IMR-90 (cell line): ENCODE measurements at regions not wholly inside any gene's neighbourhood (a gene's known extent, or its start where the extent isn't known, plus 50 kb on each side); places are given as distances from the start of the nearest gene placed in this dataset.
A peak's percentile ranks its signal among the peaks of the same experiment; 100 is the strongest.

Experiments
- ATAC-seq: fragments of 200-7000 bp; cut with Tn5 transposase; 2 replicates; pipeline ENCODE4 v1.9.1; 2020; ENCODE audit warnings: low read depth, mild to moderate bottlenecking, moderate library complexity
- BruUV-seq: library from RNA; stranded (reverse); fragments of 400-500 nt; replicated peaks from 2 replicates; lab custom pipeline; 2021; lab: Mats Ljungman, UMichigan
- CTCF ChIA-PET: fragments of 300-600 bp; formaldehyde crosslinking; extraction: SDS; loops from one replicate; lab custom pipeline; 2021; ENCODE audit warnings: antibody characterized with exemption; lab: Yijun Ruan, JAX
- POLR2A ChIA-PET: fragments of 300-600 bp; sonication (Branson Sonifier 250); formaldehyde crosslinking; loops from one replicate; lab custom pipeline; 2022; ENCODE audit warnings: antibody characterized with exemption; ENCODE audit not compliant: unreplicated experiment; lab: Charles Lee
- DNase-seq: peaks from one replicate; pipeline ENCODE4 v3.0.0; 2013
- H2AFZ ChIP-seq: replicated peaks from 2 replicates; pipeline ENCODE3; 2013; ENCODE audit warnings: low read length, mild to moderate bottlenecking; ENCODE audit not compliant: poor library complexity
- H2AK5ac ChIP-seq: 2 replicates; pipeline ENCODE4 v1.6.1; 2013; ENCODE audit warnings: low read depth, low read length, inconsistent platforms
- H2AK9ac ChIP-seq: replicated peaks from 2 replicates; pipeline ENCODE3; 2013; ENCODE audit warnings: mild to moderate bottlenecking, low read depth, low read length, moderate library complexity; ENCODE audit not compliant: poor library complexity
- H2BK120ac ChIP-seq: 2 replicates; pipeline ENCODE4 v1.6.1; 2013; ENCODE audit warnings: low read depth, low read length, inconsistent platforms
- H2BK15ac ChIP-seq: 3 replicates; pipeline ENCODE4 v1.6.1; 2013; ENCODE audit warnings: low read depth, low read length, inconsistent platforms
- H2BK20ac ChIP-seq: 2 replicates; pipeline ENCODE4 v1.6.1; 2013; ENCODE audit warnings: low read depth, mild to moderate bottlenecking, inconsistent platforms, low read length, moderate library complexity
- H2BK5ac ChIP-seq: 2 replicates; pipeline ENCODE4 v1.6.1; 2013; ENCODE audit warnings: mild to moderate bottlenecking, low read depth, low read length, inconsistent platforms; ENCODE audit not compliant: poor library complexity, severe bottlenecking
- H3K14ac ChIP-seq: replicated peaks from 2 replicates; pipeline ENCODE4 v1.6.1; 2013; ENCODE audit warnings: low read depth, low read length, inconsistent platforms
- H3K18ac ChIP-seq: 2 replicates; pipeline ENCODE4 v1.6.1; 2013; ENCODE audit warnings: low read depth, low read length, control low read depth
- H3K23ac ChIP-seq: 2 replicates; pipeline ENCODE4 v1.6.1; 2013; ENCODE audit warnings: low read depth, low read length, inconsistent platforms
- H3K27ac ChIP-seq: 2 replicates; pipeline ENCODE4 v1.5.1; 2013; ENCODE audit warnings: mild to moderate bottlenecking, control low read depth, low read length; ENCODE audit not compliant: insufficient read depth
- H3K27me3 ChIP-seq: 2 replicates; pipeline ENCODE4 v1.6.1; 2013; ENCODE audit warnings: low read length; ENCODE audit not compliant: control insufficient read depth, insufficient read depth
- H3K36me3 ChIP-seq: 2 replicates; pipeline ENCODE4 v1.6.1; 2013; ENCODE audit warnings: low read length, mixed read lengths; ENCODE audit not compliant: control insufficient read depth, insufficient read depth
- H3K4ac ChIP-seq: 2 replicates; pipeline ENCODE4 v1.6.1; 2013; ENCODE audit warnings: low read depth, low read length, inconsistent platforms
- H3K4me1 ChIP-seq: 2 replicates; pipeline ENCODE4 v1.6.1; 2013; ENCODE audit warnings: low read length, mixed read lengths; ENCODE audit not compliant: control insufficient read depth, insufficient read depth
- H3K4me2 ChIP-seq: 2 replicates; pipeline ENCODE4 v1.6.1; 2013; ENCODE audit warnings: low read depth, mild to moderate bottlenecking, control low read depth, low read length, moderate library complexity
- H3K4me3 ChIP-seq: 2 replicates; pipeline ENCODE4 v1.5.1; 2013; ENCODE audit warnings: low read depth, mild to moderate bottlenecking, control low read depth, low read length, moderate library complexity; ENCODE audit not compliant: insufficient read depth
- H3K56ac ChIP-seq: 2 replicates; pipeline ENCODE4 v1.6.1; 2013; ENCODE audit warnings: low read length, inconsistent platforms; ENCODE audit not compliant: insufficient read depth; ENCODE audit errors: extremely low read depth
- H3K79me1 ChIP-seq, 2 experiments: 2 replicates each; pipeline ENCODE4 v1.6.1; 2013; ENCODE audit warnings: low read length in 2 of 2, inconsistent platforms in 1 of 2, low read depth in 1 of 2
- H3K9ac ChIP-seq: 2 replicates; pipeline ENCODE4 v1.6.1; 2013; ENCODE audit warnings: low read depth, low read length, control low read depth
- H3K9me1 ChIP-seq: 2 replicates; pipeline ENCODE4 v1.6.1; 2013; ENCODE audit warnings: low read length, inconsistent platforms; ENCODE audit not compliant: insufficient read depth
- H3K9me3 ChIP-seq: 2 replicates; pipeline ENCODE4 v1.6.1; 2013; ENCODE audit warnings: low read length; ENCODE audit not compliant: control insufficient read depth, insufficient read depth
- H4K20me1 ChIP-seq: 2 replicates; pipeline ENCODE4 v1.6.1; 2013; ENCODE audit warnings: low read length, inconsistent platforms; ENCODE audit not compliant: insufficient read depth
- H4K5ac ChIP-seq: 2 replicates; pipeline ENCODE4 v1.6.1; 2013; ENCODE audit warnings: mild to moderate bottlenecking, low read depth, low read length, control low read depth
- H4K8ac ChIP-seq, 2 experiments: 2 replicates each; pipeline ENCODE4 v1.6.1; 2013; ENCODE audit warnings: low read depth in 2 of 2, low read length in 2 of 2, control low read depth in 1 of 2, inconsistent platforms in 1 of 2
- H4K91ac ChIP-seq: 2 replicates; pipeline ENCODE4 v1.6.1; 2013; ENCODE audit warnings: low read depth, low read length, inconsistent platforms; ENCODE audit not compliant: insufficient read depth
- BHLHE40 ChIP-seq: fragments of 150-350 bp; IDR thresholded peaks from 2 replicates; pipeline ENCODE4 v1.6.1; 2016; ENCODE audit warnings: mild to moderate bottlenecking, low read depth, low read length
- CEBPB ChIP-seq: IDR thresholded peaks from 2 replicates; pipeline ENCODE4 v1.6.1; 2012; ENCODE audit warnings: low read depth, low read length, improper control_type of control experiment
- CHD1 ChIP-seq: IDR thresholded peaks from 2 replicates; pipeline ENCODE4 v1.6.1; 2012; ENCODE audit warnings: low read depth, low read length, improper control_type of control experiment
- CTCF ChIP-seq: conservative IDR thresholded peaks from 2 replicates; pipeline ENCODE4 v1.5.1; 2012; ENCODE audit warnings: mild to moderate bottlenecking, low read depth, low read length, improper control_type of control experiment
- ELK1 ChIP-seq: fragments of 150-350 bp; IDR thresholded peaks from 2 replicates; pipeline ENCODE4 v1.6.1; 2016; ENCODE audit warnings: low read depth, mild to moderate bottlenecking, low read length, moderate library complexity, borderline replicate concordance
- FOS ChIP-seq: fragments of 150-350 bp; IDR thresholded peaks from 2 replicates; pipeline ENCODE4 v1.6.1; 2016; ENCODE audit warnings: low read depth, low read length
- MAFK ChIP-seq: IDR thresholded peaks from 2 replicates; pipeline ENCODE4 v1.6.1; 2012; ENCODE audit warnings: low read depth, low read length, improper control_type of control experiment
- MAZ ChIP-seq: IDR thresholded peaks from 2 replicates; pipeline ENCODE4 v1.6.1; 2012; ENCODE audit warnings: low read depth, mild to moderate bottlenecking, low read length, improper control_type of control experiment, moderate library complexity, borderline replicate concordance
- MXI1 ChIP-seq: IDR thresholded peaks from 2 replicates; pipeline ENCODE4 v1.6.1; 2012; ENCODE audit warnings: low read depth, mild to moderate bottlenecking, low read length, moderate library complexity, borderline replicate concordance
- NFE2L2 ChIP-seq: fragments of 150-350 bp; IDR thresholded peaks from 2 replicates; pipeline ENCODE4 v1.6.1; 2016; ENCODE audit warnings: low read depth, mild to moderate bottlenecking, low read length
- POLR2A ChIP-seq: IDR thresholded peaks from 2 replicates; pipeline ENCODE4 v1.6.1; 2012; ENCODE audit warnings: mild to moderate bottlenecking, low read depth, low read length
- RAD21 ChIP-seq: IDR thresholded peaks from 2 replicates; pipeline ENCODE4 v1.6.1; 2012; ENCODE audit warnings: low read length, improper control_type of control experiment
- RCOR1 ChIP-seq: IDR thresholded peaks from 2 replicates; pipeline ENCODE4 v1.6.1; 2012; ENCODE audit warnings: mild to moderate bottlenecking, low read length, improper control_type of control experiment; ENCODE audit not compliant: insufficient replicate concordance
- RFX5 ChIP-seq: IDR thresholded peaks from 2 replicates; pipeline ENCODE4 v1.8.0; 2012; ENCODE audit warnings: low read depth, mild to moderate bottlenecking, low read length, moderate library complexity
- SMC3 ChIP-seq: fragments of 150-350 bp; IDR thresholded peaks from 2 replicates; pipeline ENCODE4 v1.6.1; 2016; ENCODE audit warnings: low read depth, mild to moderate bottlenecking, antibody characterized with exemption, low read length, moderate library complexity
- WGBS, 2 experiments: methylation state at CpG; one replicate each; pipeline versions ENCODE4 v1.1.5 to v1.1.7; 2013; ENCODE audit warnings: missing lambda C conversion rate in 2 of 2; ENCODE audit not compliant: insufficient read length in 1 of 2; ENCODE audit errors: extremely low coverage in 2 of 2; 5-methylcytosine and 5-hydroxymethylcytosine counted together
- dilution Hi-C: fragments of 300-500 bp; cut with HindIII; formaldehyde crosslinking; loops from one replicate; pipeline ENCODE4 v1.14.3; 2018; ENCODE audit warnings: low sequenced_read_pairs; ENCODE audit not compliant: unreplicated experiment
- in situ Hi-C: fragments of 300-500 bp; cut with MboI; formaldehyde crosslinking; loops from 3 replicates; pipeline ENCODE4 v1.14.3; 2019; ENCODE audit warnings: low sequenced_read_pairs, inconsistent platforms, mixed read lengths
- intact Hi-C: fragments of 100-400 bp; cut with micrococcal nuclease; formaldehyde crosslinking; loops from 2 replicates; pipeline ENCODE4 v1.10.0; 2022
- TF ChIP-seq, protein P1 (sequence below): fragments of 150-350 bp; IDR thresholded peaks from 2 replicates; pipeline ENCODE4 v1.6.1; 2017; ENCODE audit warnings: mild to moderate bottlenecking, antibody characterized with exemption, low read length, low read depth

- Histone ChIP-seq H3K79me1 (no peaks in the 10 kb centered on the region), H2AK9ac (no peak overlapping the region), H2BK20ac (no peak overlapping the region), H2BK120ac (no peak overlapping the region), H2BK5ac (no peak overlapping the region), H2AK5ac (no peak overlapping the region), H3K36me3 (no peaks in the 10 kb centered on the region), H3K23ac (no peak overlapping the region), H4K5ac (no peak overlapping the region), H4K91ac (no peak overlapping the region), H3K9ac (no peak overlapping the region), H2AFZ (no peak overlapping the region), H4K20me1 (no peaks in the 10 kb centered on the region), H4K8ac (no peak overlapping the region), H3K4me3 (no peak overlapping the region), H3K27ac (no peak overlapping the region), H3K4me1 (peaks cover 4% of the 10 kb centered on the region), H3K9me1 (no peaks in the 10 kb centered on the region), H3K18ac (no peak overlapping the region), H3K9me3 (no peaks in the 10 kb centered on the region), H3K14ac (0 out of 2 replicates have a peak overlapping the region, but pooled peaks have one; percentile 17), H3K4me2 (no peak overlapping the region), H2BK15ac (no peak overlapping the region), H3K27me3 (no peaks in the 10 kb centered on the region), H3K4ac (no peak overlapping the region), H3K56ac (no peak overlapping the region)
- BruUV-seq, result no TSS peak
- peak; percentile 63 for DNase-seq
- in situ Hi-C loops, result no loop called here
- POLR2A ChIA-PET, result interaction anchor here (0.6 kb wide), 1 partner anchor 10 kb away, joined by 3 read pairs; no protein-coding TSS in a partner anchor
- CTCF ChIA-PET, result interaction anchor here (0.6 kb wide), 1 partner anchor 340 kb away, joined by 9 read pairs; no protein-coding TSS in a partner anchor
- no peak for TF ChIP-seq RAD21
- no peak for TF ChIP-seq POLR2A
- TF ChIP-seq CEBPB, result no peak
- no peak for TF ChIP-seq MAFK
- no peak for TF ChIP-seq ELK1
- no peak for TF ChIP-seq SMC3
- TF ChIP-seq, protein P1, sequence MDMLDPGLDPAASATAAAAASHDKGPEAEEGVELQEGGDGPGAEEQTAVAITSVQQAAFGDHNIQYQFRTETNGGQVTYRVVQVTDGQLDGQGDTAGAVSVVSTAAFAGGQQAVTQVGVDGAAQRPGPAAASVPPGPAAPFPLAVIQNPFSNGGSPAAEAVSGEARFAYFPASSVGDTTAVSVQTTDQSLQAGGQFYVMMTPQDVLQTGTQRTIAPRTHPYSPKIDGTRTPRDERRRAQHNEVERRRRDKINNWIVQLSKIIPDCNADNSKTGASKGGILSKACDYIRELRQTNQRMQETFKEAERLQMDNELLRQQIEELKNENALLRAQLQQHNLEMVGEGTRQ, result no peak
- no peak for TF ChIP-seq RCOR1
- no peak for TF ChIP-seq FOS
- TF ChIP-seq BHLHE40, result no peak
- no peak for TF ChIP-seq MXI1
- TF ChIP-seq CTCF, result no peak
- no peak for TF ChIP-seq NFE2L2
- TF ChIP-seq RFX5, result no peak
- no peak for TF ChIP-seq CHD1
- TF ChIP-seq MAZ, result no peak
- WGBS, 2 experiments, result no CpG with 5 or more reads among the region's 1 CpG
- intact Hi-C loops, result no loop called here
- dilution Hi-C loops, result no loop called here
- ATAC-seq, result peak; percentile 83
These were observed 262.4 kb downstream of the USP25 start for GRCh38 chr21:15992171-15992570.
